HG03342 (cell line): ENCODE measurements at regions not wholly inside any gene's neighbourhood (a gene's known extent, or its start where the extent isn't known, plus 50 kb on each side); places are given as distances from the start of the nearest gene placed in this dataset.

Experiments used
- ATAC-seq: cut with Tn5 transposase; IDR thresholded peaks from one replicate; pipeline ENCODE4 v1.9.1; 2021; ENCODE audit warnings: mild to moderate bottlenecking, moderate library complexity; ENCODE audit not compliant: unreplicated experiment

DNA sequence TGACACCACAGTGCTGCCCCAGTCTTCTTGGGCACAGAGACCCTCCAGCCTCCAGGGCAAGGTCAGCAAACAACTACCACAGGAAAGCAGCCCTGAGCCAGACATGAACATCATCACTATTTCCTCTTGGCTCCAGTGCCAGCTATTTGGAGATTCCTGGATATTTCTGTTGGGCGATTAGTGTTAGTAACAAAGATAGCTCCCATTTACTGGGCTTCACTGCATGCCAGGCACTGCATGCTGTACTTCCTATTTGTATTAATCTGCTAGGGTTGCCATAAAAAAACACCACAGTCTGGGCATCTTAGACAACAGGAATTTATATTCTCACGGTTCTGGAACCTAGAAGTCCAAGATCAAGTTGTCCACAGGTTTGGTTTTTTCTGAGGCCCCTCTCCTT, 255.1 kb upstream of the STT3B start:
- ATAC-seq, result no peak

DNA sequence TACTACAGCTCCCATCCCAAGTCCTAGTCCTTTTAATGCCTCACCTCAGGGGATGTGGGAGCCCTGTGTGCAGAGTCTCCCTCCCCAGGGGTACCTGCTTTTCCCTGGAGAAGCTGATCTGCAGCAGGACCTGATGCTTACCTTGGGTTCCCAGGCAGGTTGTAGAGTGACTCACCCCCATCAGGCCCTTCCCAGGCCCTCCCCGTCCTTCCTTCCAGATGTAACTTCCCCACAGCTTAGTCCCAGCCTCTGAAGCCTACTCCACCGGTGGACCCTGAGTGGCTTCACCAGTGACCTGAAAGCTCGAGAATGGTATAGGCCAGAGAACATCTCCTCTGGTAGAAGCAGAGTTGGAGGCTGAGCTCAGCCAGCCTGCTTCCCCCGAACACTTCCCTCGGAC, 254.2 kb upstream of the STT3B start:
- no peak for ATAC-seq

DNA sequence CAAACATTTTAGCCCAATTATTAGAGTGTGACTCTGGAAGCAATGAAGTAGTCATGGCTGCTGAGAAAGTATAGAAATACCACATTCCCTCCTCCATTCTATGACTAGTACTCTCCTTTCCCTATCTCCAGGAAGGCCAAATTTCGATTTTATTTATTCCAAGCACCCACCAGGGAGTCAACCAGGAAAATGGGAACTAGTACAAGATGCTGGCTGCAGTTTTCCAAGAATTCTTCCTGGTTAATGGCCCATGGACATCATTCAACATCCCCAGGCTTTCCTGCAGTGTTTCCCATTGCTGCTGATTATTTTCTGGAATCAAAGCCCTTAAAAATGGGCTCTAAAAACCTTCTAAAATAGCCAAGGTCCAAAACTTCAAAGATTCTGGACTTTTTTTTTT, 247.9 kb upstream of the STT3B start:
- no peak for ATAC-seq

DNA sequence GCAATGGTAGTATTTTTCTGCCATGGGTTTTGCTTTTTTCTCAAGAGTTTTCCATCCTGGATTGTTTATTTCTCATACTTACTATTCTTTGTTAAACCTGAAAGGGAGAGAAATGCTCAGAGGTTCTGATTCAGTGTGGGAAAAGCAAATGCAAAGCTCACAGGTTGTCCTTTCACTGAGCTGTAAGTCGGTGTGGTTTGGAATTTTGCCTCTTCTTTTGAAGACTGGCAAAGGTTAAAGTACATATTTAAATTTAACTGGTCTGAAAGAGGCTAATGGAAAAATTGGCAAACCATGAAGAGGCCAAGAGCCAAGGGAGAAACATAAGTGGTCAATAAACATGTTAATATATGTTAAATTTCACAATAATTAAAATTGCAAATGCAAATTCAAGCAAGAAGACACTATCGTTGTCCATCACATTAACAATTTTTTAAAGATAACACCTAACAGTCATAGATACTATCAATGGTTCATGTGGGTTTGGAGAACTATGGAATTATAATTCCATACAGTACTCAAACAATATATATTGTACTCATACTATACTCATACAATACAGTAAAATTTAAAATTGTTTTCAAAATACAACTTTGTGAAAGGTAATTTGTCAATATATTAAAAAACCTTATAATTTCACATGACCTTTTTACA, 246.8 kb upstream of the STT3B start:
- ATAC-seq, result no peak

DNA sequence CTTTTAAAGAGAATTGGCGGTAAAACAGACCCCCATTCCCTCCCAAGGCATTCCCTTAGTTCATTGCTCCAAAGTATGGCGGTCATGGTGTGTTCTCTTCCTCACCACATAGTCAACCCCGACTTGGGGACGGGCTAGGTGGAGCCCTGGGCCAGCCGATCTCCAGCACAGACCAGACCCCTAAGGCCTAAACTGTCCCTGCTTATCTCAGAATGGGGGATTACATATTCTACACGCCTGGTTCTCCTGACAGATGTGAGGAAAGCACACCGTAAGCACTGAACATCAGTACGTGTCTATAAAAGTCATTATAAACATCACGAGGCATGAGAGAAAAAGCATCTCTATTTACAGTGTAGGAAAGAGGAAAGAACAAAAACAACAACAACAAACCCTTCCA, 244.5 kb upstream of the STT3B start:
- no peak for ATAC-seq

DNA sequence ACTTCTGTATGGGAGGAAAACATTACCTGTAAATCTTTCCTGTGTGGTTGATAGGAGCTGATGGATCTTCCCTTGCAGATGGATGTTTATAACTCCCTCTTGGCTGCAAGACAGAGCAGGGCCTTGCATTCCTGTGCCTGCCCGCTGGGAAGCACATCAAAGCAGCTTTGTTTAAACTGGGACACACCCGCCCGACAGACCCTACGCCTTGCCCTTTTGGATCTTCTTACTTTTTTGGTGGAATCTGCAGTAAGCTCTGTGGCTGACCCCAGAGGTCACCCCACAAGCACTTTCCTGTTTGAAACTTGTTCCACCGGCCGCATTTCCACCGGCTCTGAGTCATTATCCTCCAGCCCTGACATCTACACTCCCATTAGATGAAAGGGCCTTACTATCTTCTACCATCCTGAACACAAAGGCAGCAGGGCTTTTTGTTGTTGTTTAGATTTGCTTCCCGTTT, 244.1 kb upstream of the STT3B start:
- no peak for ATAC-seq

DNA sequence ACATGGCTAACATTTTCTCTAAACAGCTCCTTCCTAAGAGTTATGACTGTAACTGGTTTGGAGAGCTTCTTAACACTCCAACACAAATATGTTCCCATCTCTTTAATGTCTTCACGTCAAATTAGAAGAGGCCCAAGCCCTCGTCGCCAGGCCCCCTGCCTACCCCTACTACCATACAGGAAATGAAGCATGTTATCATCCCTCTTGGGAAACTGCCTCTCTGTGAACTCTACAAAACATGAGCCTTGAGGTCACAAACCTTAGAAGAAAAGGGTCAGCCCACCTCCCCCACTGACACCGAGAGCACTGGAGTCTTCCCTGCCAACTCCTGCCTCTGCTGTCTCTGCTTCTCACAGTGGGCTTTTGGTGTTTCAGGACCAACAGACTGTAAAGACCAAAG, 243.1 kb upstream of the STT3B start:
- ATAC-seq, result no peak

DNA sequence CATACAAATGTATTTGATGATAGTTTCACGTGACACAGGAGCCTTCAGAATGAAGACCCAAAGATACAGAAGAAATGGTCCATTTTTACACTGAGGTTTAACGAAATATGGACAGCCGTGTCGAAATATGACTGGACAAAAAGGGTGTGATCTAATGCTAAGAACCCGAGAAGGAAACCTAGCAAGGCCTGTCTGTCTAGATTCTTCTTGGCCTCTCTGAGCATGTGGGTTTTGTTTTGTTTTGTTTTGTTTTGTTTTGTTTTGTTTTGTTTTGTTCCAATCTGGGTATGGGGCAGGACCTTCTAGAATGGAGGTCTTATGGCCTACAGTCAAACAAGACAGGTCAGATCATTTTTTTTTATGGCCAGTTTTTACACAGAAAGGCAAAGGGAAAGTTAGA, 242.7 kb upstream of the STT3B start:
- ATAC-seq, result no peak

DNA sequence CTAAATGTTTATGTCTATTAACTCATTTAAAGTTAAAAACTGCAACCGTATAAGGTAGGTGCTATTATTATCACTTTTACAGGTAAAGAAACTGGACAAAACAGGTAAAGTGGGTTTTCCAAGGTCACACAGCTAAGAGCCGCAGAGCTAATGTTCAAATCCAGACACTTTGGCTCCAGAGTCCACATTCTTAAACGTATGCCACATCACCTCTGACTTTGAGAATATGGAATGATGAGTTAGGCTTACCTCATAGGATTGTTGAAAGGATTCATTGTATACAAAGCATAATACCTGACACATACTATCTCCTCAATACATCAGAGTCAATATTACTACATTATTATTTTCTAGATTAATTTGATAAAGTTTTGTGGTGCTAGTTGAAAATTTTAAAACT, 240.9 kb upstream of the STT3B start:
- no peak for ATAC-seq

DNA sequence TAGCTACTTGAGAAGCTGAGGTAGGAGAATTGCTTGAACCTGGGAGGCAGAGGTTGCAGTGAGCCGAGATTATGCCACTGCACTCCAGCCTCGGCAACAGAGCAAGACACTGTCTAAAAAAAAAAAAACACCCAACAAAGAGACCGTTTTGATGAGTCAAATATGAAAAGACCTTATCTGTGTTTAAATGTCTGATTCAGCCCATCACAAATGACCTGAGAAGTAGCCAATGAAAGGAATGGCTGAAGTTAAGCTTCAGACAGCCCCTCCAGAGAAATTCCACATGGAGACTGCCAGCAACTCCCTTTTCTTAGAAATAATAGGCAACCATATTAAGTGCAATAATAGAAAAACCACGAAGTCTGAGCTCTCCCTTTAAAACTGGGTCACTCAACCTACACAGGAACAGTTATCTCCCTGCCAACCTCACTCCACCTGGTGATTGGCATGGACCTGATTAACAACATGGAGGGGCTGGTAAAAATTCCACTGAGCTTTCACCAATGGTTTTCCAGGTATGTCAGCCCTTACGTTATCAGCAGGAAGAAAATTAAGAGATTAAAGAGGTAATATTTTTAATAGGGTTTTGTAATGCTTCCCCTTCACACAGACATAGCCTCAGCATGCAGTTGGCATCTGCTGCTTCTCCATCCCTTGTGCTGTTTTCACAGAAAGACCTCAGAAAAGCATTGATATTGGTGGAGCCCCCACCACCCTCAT, 238.1 kb upstream of the STT3B start:
- ATAC-seq, result no peak

DNA sequence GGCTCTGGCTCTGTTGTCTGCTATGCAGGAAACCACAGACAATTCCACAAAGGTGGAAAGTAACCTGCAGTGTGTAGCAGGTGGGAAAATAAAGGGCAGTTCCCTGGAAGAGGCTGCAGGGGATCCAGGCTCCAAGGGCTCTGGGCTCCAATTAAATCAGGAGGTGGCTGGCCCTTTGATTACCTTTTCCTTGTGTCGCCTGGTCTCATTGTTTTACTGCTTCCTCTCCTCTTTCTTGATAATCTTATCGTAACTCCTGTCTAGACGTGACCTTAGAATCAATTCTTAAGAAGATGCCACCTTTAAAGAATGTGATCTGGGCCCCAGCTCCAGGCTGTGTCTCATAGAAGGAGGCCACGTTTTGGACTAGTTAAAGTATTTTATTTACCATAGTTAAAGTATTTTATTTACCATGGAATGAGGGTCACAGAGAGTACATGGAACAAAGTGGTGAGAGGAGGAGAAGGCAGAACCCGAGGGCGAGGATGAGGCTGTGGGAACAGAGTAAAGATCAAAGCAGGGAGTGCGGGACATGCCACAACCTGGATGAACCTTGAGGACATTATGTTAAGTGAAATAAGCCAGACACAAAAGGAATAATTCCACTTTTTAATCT, 237.5 kb upstream of the STT3B start:
- no peak for ATAC-seq

DNA sequence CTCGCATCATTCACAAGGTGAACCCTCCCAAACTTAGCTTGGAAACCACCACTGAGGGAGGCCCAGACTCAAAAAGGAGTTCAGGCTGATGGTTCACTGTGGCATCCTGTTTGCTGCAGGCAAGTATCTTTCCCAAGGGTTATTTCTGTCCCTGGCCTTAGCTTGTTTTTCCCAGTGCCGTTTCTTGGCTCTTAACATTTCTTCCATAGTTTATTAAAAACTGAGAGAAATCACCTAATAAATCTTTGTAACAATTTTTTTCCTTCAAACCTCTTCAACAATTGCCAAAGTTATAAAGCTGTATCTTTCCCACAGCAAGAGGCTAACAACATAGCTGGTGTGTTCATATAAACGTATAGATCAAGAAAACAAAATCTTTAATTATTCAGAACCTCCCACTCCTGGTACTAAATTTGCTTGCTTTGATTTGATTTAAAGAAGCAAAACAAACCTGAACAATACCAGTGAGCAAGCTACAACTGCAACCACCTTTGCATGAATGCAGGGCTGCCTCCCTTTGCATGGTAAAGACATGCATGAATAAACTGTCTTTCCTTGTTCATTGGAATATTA, 234.9 kb upstream of the STT3B start:
- ATAC-seq, result no peak

DNA sequence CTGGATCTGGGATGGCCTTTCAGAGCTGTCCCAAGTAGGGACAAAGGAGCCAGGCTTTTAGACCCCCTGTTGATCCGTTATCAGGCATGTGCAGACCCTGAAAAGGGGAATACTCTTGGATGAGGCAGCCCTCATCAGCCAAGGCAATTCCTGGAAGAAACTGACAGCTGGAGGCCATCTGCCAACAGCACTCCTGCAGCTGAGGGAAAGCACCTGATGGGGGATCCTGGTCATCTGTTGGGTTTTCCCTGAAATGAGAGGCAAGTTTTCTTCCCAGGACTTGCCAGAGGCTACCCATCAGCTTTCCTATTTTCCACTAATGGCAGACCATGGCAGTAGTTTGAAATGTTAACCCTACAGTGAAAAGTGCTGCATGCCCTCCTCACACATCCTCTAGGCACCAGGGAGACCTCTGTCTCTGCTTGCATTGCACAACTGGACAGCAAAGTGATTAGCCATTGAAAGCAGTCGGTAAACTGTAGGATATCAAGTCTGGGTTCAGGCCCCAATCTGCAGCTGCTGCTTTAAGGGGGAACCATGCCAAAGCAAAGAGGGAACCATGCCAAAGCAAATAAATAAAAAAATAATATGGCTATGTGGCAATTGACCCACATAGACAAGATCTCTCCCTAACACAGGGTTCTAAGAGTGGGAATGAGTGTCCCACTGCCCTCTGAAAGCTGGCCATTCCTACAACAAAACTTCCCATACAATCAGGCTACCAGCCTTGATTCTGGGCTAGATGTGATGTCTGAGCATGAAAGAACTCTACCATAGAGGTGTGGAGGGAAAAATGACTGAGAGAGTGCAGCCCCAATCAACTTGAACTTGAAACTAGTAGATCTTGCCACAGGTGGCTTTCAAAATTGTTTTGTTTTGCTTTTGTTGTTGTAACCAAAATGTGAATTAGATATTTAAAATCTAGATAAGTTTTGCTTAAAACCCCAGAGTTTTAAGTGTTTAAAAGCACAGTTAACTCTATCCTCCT, 232.0 kb upstream of the STT3B start:
- no peak for ATAC-seq

DNA sequence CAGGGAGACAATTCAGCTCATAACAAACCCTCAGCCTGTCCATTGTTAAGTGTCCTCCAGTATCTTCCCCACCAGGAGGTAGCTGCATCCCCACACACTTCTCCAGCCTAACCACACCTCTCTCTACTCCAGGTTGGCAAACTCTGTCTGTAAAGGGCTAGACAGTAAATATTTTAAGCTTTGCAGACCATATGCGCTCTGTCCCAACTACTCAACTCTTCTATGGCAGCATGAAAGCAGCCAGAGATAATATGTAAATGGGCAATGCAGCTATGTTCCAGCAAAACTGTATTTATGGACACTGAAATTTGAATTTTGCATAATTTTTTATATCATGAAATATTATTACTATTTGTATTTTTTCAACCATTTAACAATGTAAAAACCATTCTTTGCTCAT, 230.4 kb upstream of the STT3B start:
- no peak for ATAC-seq

DNA sequence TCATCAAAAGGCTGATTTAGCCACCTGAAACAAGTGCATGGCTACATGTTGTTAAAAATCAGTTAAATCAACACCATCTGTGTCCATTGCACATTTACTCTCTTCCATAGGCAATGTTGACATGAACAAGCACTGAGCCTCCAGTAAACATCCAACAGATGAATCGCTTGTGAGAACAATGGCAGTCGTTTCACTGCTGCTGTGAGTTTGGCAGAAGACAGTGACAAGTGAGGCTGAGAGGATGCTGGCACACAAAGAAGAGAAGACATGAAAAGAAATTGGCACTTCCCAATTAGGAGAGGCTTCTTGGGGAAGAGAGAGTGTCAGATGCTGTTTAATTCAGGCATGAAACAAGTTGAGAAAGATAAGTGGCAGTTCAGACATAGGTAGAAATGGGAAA, 227.4 kb upstream of the STT3B start:
- ATAC-seq, result no peak

DNA sequence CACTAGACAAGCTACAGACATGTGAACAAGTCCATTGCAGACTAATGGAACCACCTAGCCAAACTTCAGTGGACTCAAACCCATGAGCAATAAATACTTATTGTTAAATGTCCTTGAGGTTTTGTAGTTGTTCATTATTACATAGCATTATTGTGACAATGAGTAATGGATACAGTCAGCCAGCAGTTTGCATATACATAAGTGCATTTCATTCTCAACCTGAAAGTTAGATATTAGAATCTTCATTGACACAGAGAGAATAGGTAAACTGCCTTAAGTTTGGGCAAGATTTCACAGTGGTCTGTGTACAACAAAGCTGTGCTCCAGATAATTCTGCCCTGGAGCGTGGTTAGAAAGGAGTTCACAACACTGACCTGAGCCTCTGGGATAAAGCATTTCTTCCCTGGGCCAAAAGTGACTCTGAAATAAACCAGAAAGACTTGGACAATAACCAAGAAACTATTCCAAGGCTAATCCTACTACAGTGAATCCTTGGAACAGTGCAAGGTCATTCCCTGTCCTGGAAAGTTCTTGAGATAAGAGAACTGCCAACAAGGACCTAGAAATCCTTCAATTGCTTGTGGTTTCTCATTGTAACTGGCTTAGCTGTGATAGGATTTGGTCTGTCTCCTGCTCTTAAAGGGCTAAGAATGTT, 225.5 kb upstream of the STT3B start:
- no peak for ATAC-seq

DNA sequence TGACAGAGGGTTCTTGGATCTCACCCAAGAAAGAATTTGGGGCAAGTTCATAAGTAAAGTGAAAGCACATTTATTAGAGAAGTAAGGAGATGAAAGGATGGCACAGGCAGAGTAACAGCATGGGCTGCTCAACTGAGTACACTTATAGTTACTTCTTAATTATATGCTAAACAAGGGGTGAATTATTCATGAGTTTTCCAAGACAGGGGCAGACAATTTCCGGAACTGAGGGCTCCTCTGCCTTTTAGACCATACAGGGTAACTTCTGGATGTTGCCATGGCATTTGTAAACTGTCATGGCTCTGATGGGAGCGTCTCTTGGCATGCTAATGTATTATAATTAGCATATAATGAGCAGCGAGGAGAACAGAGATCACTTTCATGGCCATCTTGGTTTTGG, 221.2 kb upstream of the STT3B start:
- ATAC-seq, result no peak

DNA sequence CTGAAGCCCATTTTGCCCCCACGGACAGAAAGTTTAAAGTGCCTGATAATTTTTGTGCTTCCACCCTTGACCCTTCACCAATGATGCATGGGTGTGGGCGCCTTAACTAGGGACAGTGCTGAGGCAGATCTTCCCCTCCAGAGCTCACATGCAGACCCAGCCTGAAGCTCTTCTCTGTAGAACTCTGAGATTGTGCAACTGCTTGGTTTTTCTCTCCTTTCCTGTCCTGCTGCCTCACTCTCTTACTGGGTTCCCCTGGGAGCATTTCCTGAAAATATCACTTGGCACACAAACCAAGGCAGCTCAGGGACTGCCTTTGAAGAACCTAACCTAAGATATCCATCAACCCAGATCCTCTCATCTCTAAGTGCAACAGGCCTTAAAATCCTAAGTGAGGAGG, 220.3 kb upstream of the STT3B start:
- no peak for ATAC-seq

DNA sequence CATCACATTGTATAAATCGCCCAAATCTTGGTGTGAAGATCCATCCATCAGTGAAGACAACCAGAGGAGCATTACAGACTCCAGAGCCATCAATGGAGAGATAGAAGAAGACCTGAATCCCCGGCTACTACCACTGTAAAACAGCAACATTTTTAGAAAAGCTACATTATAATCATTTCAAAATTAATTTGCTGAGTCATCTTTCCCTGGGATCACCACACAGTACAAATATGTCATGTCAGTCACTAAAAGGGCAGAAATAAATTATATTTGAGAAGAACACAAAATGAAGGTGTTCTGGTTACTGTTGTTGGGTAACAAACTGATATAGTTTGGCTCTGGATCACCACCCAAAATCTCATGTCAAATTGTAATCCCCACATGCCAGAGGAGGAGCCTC, 218.5 kb upstream of the STT3B start:
- no peak for ATAC-seq

DNA sequence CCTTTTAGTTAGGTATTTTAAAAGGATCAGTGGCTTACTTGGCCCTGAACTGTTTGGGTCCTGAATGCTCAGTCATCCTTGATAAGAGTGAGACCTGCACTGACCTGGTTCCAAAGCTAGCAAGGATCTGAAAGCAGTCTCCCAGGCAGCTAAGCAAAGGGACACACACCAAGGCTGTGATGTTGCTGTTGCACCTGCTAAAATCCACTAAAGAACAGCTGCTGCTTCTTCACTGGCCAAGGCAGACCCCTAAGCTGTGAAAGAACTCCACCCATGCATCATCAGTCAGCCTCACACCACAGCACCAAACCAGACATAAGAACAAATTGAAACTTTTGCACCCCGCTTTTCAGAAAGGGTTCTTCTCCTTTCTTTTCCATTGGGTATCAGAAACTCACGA, 213.4 kb upstream of the STT3B start:
- ATAC-seq, result no peak
